Left ventricle myocardium inferior (tissue), 1 donor: ENCODE measurements at regions not wholly inside any gene's neighbourhood (a gene's known extent, or its start where the extent isn't known, plus 50 kb on each side); places are given as distances from the start of the nearest gene placed in this dataset.

Experiments used
- DNase-seq: peaks from one replicate; pipeline ENCODE4 v3.0.0-alpha.2; 2020
- H3K27ac ChIP-seq: fragments of 200-600 bp; replicated peaks from 2 replicates; pipeline ENCODE4 v1.8.0; 2021
- H3K27me3 ChIP-seq: fragments of 200-600 bp; 2 replicates; pipeline ENCODE4 v1.8.0; 2021; ENCODE audit warnings: low read depth
- H3K36me3 ChIP-seq: fragments of 200-600 bp; 2 replicates; pipeline ENCODE4 v1.8.0; 2021
- H3K4me1 ChIP-seq: fragments of 200-600 bp; 2 replicates; pipeline ENCODE4 v1.8.0; 2021
- H3K4me3 ChIP-seq: fragments of 200-600 bp; 2 replicates; pipeline ENCODE4 v1.8.0; 2021; ENCODE audit warnings: mild to moderate bottlenecking, moderate library complexity
- H3K9me3 ChIP-seq: fragments of 200-600 bp; replicated peaks from 2 replicates; pipeline ENCODE4 v1.8.0; 2021
- intact Hi-C: fragments of 100-400 bp; cut with micrococcal nuclease; formaldehyde crosslinking; loops from one replicate; pipeline ENCODE4 v1.11.0; 2022
- TF ChIP-seq, protein P1 (sequence below): fragments of 200-600 bp; IDR thresholded peaks from 2 replicates; pipeline ENCODE4 v1.8.0; 2021; ENCODE audit warnings: antibody characterized with exemption, mild to moderate bottlenecking, borderline replicate concordance
- donor health status: DM: no; HTN: yes; CAD: no; lungs with severe emphysema.

- Histone ChIP-seq H3K27me3 (peaks cover 63% of the 10 kb centered on the region), H3K36me3 (no peaks in the 10 kb centered on the region), H3K4me1 (no peaks in the 10 kb centered on the region), H3K4me3 (no peak overlapping the region), H3K9me3 (no peaks in the 10 kb centered on the region), H3K27ac (no peak overlapping the region)
- intact Hi-C loops: no loop called here
- TF ChIP-seq, protein P1, sequence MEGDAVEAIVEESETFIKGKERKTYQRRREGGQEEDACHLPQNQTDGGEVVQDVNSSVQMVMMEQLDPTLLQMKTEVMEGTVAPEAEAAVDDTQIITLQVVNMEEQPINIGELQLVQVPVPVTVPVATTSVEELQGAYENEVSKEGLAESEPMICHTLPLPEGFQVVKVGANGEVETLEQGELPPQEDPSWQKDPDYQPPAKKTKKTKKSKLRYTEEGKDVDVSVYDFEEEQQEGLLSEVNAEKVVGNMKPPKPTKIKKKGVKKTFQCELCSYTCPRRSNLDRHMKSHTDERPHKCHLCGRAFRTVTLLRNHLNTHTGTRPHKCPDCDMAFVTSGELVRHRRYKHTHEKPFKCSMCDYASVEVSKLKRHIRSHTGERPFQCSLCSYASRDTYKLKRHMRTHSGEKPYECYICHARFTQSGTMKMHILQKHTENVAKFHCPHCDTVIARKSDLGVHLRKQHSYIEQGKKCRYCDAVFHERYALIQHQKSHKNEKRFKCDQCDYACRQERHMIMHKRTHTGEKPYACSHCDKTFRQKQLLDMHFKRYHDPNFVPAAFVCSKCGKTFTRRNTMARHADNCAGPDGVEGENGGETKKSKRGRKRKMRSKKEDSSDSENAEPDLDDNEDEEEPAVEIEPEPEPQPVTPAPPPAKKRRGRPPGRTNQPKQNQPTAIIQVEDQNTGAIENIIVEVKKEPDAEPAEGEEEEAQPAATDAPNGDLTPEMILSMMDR: no peak
- no peak for DNase-seq
These were observed 332.9 kb upstream of the SHH start for GRCh38 chr7:156145184-156145583.

- no peak overlapping the region for H3K27ac ChIP-seq
- peaks cover 65% of the 10 kb centered on the region for H3K27me3 ChIP-seq
- H3K36me3 ChIP-seq: no peaks in the 10 kb centered on the region
- intact Hi-C loops: no loop called here
- no peaks in the 10 kb centered on the region for H3K4me1 ChIP-seq
- TF ChIP-seq, protein P1: no peak
- DNase-seq: no peak
- H3K9me3 ChIP-seq: no peaks in the 10 kb centered on the region
- H3K4me3 ChIP-seq: no peak overlapping the region
These were observed 331.4 kb upstream of the SHH start for GRCh38 chr7:156143683-156144082.

GRCh38 chr7:156143158-156143557, 330.9 kb upstream of the SHH start:
- TF ChIP-seq, protein P1: no peak
- DNase-seq: no peak
- intact Hi-C loops: no loop called here
- Histone ChIP-seq H3K27me3 (peaks cover 66% of the 10 kb centered on the region), H3K36me3 (no peaks in the 10 kb centered on the region), H3K27ac (no peak overlapping the region), H3K4me3 (no peak overlapping the region), H3K4me1 (no peaks in the 10 kb centered on the region), H3K9me3 (no peaks in the 10 kb centered on the region)

DNA sequence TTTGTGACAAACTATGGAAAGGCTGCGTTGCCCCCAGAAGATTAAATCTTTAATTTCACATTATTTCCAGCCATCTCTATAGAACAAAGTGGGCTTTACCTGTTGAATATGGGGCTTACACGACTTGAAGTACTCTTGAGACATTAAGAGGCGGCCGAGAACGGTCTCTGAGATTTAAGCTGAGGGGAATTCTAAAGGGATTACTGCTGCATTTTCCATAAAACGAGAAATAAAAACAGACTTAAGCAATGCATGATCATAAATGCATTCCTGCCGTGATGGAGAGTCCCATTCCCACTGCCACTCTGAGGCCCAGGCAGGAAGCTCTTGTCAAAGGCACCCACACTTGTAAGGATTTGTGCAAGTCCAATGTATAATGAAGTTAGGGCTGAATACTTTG, 329.7 kb upstream of the SHH start:
- H3K4me1 ChIP-seq: no peaks in the 10 kb centered on the region
- no peak for DNase-seq
- no peaks in the 10 kb centered on the region for H3K36me3 ChIP-seq

DNA sequence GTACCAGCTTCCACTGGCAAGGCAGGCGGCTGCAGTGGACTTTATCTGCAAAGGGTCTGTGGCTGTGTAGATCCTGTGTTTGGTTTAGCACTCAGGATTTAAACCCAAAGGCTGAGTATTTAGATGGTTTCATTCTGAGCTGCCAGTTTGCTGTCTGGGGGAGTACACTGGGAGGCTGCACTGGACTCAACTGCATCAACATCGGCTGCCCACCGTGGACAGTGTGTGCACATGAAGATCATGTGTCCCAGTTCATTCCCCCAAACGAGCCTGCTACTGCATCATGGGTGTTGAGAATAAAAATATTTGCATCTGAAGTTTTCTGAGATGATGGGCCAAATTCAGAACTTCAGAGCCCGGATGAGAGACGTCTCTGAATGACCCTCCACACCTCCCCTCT, 328.6 kb upstream of the SHH start:
- Histone ChIP-seq H3K4me3 (no peak overlapping the region), H3K4me1 (no peaks in the 10 kb centered on the region), H3K27me3 (peaks cover 82% of the 10 kb centered on the region), H3K36me3 (no peaks in the 10 kb centered on the region), H3K27ac (no peak overlapping the region), H3K9me3 (peaks cover 13% of the 10 kb centered on the region)
- TF ChIP-seq, protein P1: no peak
- intact Hi-C loops: no loop called here
- no peak for DNase-seq

More for the DNA sequence above, 329.7 kb upstream of the SHH start:
- TF ChIP-seq, protein P1: no peak
- Histone ChIP-seq H3K27me3 (peaks cover 72% of the 10 kb centered on the region), H3K4me3 (no peak overlapping the region), H3K27ac (no peak overlapping the region), H3K9me3 (peaks cover 9% of the 10 kb centered on the region)
- intact Hi-C loops: no loop called here

DNA sequence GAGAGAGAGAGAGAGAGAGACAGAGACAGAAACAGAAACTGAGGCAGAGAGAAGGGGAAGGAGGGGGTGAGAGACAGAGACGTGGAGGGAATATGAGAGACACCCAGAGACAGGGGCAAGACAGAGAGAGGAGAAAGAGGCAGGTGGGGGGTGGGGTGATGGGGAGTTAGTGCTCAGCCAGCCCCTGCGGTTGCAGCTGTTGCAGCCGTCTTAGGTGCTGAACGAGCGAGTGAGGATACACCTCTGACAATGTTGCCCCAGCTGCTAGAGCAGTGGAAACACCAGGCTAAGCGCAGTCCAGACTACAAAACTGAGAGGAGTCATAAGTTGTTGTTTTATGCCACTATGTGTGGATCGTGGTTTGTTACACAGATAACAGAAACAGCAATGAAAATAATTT, 328.2 kb upstream of the SHH start:
- no peak for DNase-seq
- Histone ChIP-seq H3K4me3 (no peak overlapping the region), H3K27me3 (peaks cover 80% of the 10 kb centered on the region), H3K9me3 (peaks cover 13% of the 10 kb centered on the region), H3K4me1 (no peaks in the 10 kb centered on the region), H3K27ac (no peak overlapping the region), H3K36me3 (no peaks in the 10 kb centered on the region)
- TF ChIP-seq, protein P1: no peak
- intact Hi-C loops: no loop called here
